Stimulated activated CD4-positive, alpha-beta T cell treated with anti-CD3 and anti-CD28 coated beads, Interleukin-4, amount 100 ng/mL, for 48 hours (primary cell): ENCODE measurements at regions not wholly inside any gene's neighbourhood (a gene's known extent, or its start where the extent isn't known, plus 50 kb on each side); places are given as distances from the start of the nearest gene placed in this dataset.
"Not testable (repeated sequence)": the region's sequence is repeated elsewhere in the genome, so short reads cannot be mapped to it uniquely, and the experiment has no call there.

Source experiments
- DNase-seq, 2 donors: peaks; one replicate each; pipeline ENCODE4 v3.0.0-alpha.2; 2020; ENCODE audit warnings: low read depth in 2 of 2

DNA sequence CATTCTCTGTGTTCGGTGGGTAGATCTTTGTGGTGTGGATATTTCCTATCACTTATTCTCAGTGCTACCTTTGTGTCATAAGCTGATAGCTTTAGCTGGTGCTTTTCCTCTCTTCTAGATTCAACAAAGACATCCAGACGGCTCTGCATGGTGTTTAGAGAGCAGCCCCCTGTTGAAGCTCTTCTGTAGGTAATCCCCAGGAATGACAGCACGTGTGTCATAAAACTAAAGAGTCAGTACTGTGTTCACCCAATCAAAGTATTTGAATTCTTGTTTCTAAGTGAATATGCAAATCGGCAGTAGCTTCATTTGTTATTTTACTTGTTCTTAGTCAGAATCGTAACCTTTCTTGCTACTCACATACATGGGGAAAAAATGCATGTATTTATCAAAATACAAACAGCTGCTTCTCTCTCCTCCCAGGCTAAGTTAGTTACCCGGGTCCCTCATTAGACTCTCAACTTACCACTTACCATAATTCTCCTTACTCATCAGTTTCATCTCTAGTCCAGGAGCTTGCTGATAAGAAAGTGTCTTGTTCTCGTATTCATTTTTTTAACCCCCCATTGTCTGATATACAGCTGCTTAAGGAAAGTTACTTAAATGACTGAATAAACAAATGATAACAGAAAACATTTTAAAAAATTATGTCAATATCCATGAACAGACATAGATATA lies 1696.0 kb upstream of the WWC1 start:
- DNase-seq, result no peak

DNA sequence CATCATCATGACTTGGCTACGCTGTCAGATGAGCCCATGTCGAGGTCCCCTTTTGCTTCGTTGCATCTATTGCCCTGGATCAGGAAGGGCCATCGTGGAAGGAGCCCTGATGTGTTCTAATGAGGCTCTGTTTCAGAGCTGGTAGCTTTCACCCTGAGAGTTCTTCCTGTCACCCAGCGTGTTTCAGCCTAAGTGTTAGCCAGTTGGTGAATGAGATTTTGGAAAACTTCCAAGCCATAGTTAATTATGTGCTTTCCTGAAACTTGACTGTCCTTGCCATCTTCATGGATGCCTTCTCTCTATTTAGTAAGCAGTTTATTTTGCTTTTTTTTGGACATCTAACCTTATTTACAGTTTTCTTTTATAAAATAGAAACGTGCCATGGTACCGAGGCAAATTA lies 1695.4 kb upstream of the WWC1 start:
- DNase-seq, result no peak

- DNase-seq, result no peak
Observed at GRCh38 chr5:166602271-166602670, 1689.2 kb upstream of the WWC1 start.

DNA sequence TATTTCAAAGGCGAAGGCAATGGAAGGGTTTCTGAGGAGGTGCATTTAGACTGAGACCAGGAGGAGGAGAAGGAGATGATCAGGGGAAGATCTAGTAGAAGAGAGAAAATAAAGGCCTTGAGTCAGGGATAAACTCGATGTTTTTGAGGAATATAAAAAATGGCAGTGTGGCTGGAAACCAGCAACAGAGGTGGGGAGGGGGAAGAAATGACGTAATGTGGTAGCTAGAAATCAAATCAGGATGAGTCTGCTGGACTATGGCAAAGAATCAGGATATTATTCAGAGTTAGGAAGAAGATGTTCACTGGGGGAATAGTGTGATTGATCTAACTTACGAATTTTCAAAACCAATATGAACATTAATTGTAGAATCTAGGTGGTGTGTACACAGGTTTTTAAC lies 1673.9 kb upstream of the WWC1 start:
- no peak for DNase-seq

DNA sequence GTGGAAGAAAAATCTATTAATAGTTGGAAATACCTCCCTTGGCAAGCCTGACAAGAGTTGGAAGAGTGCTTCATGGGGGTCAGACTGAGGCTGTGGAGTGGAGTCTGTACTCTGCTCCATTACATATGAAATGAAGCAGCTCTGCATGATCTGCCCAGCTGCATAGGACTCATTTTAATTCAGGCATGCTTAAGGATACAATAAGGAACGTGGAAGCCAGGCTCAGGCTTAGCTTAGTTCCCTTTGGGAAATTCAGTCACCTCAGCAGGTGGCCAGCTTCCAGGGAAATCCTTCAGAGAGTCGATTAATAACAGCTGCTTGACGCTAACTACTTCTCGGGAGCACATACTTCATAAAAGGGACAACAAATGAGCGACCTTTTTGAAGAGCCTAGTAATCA lies 1672.9 kb upstream of the WWC1 start:
- no peak for DNase-seq

DNA sequence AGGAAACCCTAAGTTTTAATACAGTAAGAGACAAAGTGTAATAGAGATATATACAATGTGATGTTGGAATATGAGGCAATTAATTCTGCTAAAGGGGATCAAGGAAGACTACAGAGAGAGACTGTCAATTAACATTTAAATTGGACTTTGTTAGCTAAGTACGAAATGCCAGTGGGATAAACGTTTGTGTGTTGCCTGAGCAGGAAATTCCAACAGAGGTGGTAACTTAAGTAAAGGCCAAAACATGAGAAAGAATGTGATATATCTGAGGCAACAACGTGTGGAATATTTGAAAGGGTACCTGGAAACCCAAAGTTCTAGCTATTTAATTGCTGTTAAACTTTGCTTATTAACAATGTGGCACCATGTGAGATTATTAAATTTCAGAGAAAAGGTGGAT lies 1666.9 kb upstream of the WWC1 start:
- DNase-seq, result no peak

DNA sequence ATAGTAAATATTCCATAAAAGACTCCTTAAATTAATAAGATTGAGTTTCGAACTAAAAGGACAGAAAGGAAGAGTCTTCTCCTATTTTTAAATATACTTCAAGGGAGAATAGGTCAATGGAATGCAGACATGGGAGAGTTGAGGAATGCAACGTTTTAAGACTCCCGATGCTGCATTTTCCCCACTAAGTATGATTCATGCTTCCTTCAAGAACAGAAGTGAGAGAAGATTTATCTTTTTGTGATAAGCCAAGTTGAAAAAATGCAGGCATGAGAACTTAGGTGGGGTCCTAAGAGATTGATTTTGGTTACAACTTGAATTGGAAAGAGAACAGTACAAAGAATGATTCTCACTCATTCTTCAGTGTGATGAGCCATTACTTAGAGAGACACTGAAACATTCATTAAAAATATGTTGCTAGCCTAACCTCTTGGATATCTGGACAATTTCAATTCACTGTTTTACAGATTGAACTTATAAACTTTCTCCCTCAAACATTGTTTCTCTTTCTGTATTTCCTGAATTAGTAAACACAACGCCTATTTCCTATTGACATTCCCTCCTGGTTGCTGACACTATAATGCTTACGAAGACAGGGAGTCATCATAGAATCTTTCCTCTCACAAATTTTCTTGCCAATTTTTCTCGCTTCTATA lies 1666.1 kb upstream of the WWC1 start:
- DNase-seq, result no peak

- DNase-seq, result no peak
Observed at GRCh38 chr5:166637295-166637694, 1654.2 kb upstream of the WWC1 start.

DNA sequence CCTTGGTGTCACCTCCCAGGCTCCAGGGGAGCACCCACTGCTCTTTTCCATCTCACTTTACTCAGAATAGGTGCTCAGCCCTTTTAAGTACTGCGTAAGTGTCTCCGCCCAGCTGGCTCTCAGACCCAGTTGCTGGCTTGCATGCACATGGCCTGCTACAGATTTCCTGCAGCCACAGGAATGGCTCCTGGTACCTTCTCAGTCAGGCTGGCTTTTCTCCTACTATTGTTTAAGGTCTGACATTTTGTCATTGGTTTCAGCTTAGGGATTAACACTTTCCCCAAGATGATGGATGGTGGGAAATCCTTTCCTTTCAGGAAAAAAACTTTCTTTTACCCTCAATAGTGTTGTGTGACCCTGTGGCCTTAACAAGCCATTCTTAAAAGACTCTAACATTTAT lies 1652.3 kb upstream of the WWC1 start:
- DNase-seq, result no peak

- DNase-seq, result not testable (repeated sequence)
Observed at GRCh38 chr5:166640136-166640535, 1651.3 kb upstream of the WWC1 start.

DNA sequence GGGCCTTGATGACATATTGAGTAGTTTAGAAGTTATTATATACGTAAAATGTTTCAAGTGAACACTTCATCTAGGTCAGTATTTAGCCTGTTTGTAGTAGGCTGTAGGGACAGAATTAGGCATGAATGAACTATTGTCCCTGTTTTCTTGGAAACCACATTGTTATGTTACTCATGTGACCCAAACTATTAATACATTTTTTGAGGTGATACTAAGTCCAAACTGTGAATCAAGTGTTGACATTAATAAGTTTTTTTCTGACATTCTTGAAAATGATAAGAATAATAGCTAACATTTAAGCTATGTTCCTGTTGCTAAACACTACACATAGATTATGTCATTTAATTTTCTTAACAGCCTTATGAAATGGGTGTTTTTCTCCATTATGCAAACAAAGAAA lies 1642.7 kb upstream of the WWC1 start:
- DNase-seq, result no peak

- DNase-seq, result no peak
Observed at GRCh38 chr5:166649676-166650075, 1641.8 kb upstream of the WWC1 start.

GRCh38 chr5:166651234-166651633 lies 1640.2 kb upstream of the WWC1 start:
- DNase-seq, result no peak

DNA sequence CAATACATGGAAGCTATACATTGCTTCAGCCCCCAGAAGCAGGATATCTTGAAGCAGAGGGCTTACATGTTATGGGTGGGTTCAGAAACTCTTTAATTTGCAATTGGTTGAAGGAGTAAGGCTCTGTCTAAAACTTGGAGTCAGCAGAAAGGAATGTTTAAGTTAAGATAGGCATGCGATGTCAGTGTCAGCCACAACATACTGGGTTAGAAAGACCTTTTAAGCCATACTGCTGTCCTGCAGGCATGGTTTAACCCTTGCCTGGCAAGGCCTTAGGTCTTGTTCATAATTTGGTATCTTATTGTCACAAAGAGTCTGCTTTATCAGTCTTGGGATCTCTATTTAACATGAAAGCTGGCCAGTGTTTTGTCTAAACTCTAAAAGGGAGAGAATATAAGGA lies 1619.6 kb upstream of the WWC1 start:
- no peak for DNase-seq

- no peak for DNase-seq
Observed at GRCh38 chr5:166672431-166672830, 1619.0 kb upstream of the WWC1 start.

GRCh38 chr5:166677891-166678290 lies 1613.6 kb upstream of the WWC1 start:
- no peak for DNase-seq

GRCh38 chr5:166679331-166679730 lies 1612.1 kb upstream of the WWC1 start:
- DNase-seq, result no peak

- DNase-seq, result no peak
Observed at GRCh38 chr5:166695326-166695725, 1596.1 kb upstream of the WWC1 start.

- no peak for DNase-seq
Observed at GRCh38 chr5:166708291-166708690, 1583.2 kb upstream of the WWC1 start.

GRCh38 chr5:166709691-166710090 lies 1581.8 kb upstream of the WWC1 start:
- no peak for DNase-seq

DNA sequence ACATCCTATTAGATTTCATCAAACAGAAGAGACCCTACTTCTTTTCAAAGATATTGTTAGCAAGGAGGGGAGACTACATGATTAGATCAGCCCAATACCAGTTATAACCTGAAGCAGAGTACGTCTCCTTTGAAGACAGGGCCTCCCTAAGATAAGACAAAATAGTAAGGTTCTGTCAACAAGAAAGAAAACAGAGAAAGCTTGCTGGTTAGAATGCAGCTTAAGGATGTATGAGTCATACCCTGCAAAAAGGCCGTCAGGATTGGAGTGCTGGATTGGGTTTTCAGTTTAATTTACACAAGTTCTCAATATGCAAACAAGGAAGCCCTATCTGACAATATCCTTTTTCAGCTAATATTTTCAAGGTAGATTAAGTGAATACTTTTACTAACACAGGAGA lies 1581.2 kb upstream of the WWC1 start:
- no peak for DNase-seq

DNA sequence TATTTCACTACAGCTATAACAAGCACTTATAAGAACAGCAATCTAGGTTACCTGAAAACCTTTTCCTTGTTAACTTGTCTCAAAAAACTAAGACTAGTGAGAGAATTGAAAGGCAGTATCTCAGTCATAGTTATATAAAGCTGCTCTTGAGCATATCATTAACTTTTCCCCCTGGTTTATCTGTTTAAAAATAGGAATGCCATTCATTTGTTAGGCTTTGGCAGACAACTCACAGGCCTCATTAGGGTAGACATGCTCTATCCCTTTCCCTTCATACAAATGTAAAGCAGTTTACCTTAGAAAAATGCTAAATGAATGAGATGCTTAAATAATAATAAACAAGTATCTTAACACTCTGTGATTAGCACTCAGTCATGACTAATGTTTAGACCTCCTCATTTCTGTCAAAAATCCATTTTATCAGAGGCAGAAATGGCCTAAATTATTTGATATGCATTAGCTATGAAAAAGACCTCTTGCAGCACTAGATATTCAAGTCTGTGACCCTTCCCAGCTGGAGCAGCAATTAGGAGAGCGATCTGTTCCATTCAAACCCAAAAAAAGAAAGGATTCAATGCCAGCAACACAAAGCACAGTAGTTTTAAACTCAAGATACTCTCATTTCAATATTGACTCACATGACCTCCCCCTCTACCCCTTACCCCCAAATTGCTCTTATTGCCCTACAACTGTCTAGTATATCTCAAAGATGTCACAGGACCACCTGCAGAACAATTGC lies 1578.8 kb upstream of the WWC1 start:
- no peak for DNase-seq

- no peak for DNase-seq
Observed at GRCh38 chr5:166713295-166713694, 1578.2 kb upstream of the WWC1 start.
